ENCODE measurements at regions not wholly inside any gene's neighbourhood (a gene's known extent, or its start where the extent isn't known, plus 50 kb on each side); places are given as distances from the start of the nearest gene placed in this dataset.

DNA sequence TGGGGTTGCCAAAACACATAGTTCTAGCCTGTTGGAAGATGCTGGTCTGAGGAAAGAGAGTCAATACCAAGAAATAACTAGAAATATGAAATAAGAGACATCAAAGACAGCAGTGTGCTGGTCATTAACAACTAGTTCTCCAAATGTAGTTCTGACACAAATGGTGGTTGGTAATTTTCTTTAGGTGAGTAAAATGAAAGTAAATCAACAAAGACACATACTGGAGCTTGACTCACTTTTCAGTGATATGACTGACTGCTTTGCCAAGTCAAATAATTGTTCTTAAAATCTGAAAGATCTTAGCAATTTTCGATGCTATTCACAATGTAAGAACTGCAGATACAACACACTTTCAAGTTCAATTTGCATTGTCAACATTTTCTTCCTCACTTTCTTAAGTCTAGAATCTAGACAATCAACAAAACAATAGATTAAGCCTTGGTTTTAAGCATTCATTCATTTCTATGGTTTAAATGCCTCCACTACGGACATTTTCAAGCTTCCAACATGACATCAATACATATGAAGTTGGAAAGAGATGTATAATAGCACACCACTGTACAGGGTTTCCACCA lies 166.8 kb upstream of the MAP3K1 start:
- Histone ChIP-seq H3K27ac (ENCODE audit: low read length) (no peak overlapping the region), H3K4me3 (ENCODE audit: low read length) (no peak overlapping the region), H2AFZ (ENCODE audit: low read depth, low read length) (no peak overlapping the region), H3K9me2 (ENCODE audit: insufficient read depth, low read length) (no peaks in the 10 kb centered on the region), H3K36me3 (ENCODE audit: insufficient read depth, low read length) (no peaks in the 10 kb centered on the region), H3K27me3 (ENCODE audit: insufficient read depth, low read depth, low read length) (no peaks in the 10 kb centered on the region), H3K4me2 (ENCODE audit: low read length) (no peak overlapping the region), H3K9me3 (ENCODE audit: low read length) (no peaks in the 10 kb centered on the region), H4K20me1 (ENCODE audit: insufficient read depth) (no peaks in the 10 kb centered on the region), H3K9ac (ENCODE audit: low read length) (no peak overlapping the region), H3F3A (ENCODE audit: insufficient read depth, low read length, poor library complexity, severe bottlenecking) (no peaks in the 10 kb centered on the region), H3K79me2 (replicated peaks; ENCODE audit: insufficient read depth, low read length) (no peaks in the 10 kb centered on the region)
- TF ChIP-seq EZH2 (IDR thresholded peaks at IDR 0.05; ENCODE audit: borderline replicate concordance, insufficient read depth, low read length, poor library complexity, severe bottlenecking), result no peak
- TF ChIP-seq RAD21 (conservative IDR thresholded peaks at IDR 0.05), result no peak
- TF ChIP-seq, protein P1, sequence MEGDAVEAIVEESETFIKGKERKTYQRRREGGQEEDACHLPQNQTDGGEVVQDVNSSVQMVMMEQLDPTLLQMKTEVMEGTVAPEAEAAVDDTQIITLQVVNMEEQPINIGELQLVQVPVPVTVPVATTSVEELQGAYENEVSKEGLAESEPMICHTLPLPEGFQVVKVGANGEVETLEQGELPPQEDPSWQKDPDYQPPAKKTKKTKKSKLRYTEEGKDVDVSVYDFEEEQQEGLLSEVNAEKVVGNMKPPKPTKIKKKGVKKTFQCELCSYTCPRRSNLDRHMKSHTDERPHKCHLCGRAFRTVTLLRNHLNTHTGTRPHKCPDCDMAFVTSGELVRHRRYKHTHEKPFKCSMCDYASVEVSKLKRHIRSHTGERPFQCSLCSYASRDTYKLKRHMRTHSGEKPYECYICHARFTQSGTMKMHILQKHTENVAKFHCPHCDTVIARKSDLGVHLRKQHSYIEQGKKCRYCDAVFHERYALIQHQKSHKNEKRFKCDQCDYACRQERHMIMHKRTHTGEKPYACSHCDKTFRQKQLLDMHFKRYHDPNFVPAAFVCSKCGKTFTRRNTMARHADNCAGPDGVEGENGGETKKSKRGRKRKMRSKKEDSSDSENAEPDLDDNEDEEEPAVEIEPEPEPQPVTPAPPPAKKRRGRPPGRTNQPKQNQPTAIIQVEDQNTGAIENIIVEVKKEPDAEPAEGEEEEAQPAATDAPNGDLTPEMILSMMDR (IDR thresholded peaks at IDR 0.05; ENCODE audit: poor library complexity, severe bottlenecking), result no peak
- no peak for TF ChIP-seq SMC3 (conservative IDR thresholded peaks at IDR 0.05; ENCODE audit: poor library complexity)
- no peak for TF ChIP-seq TAF1 (IDR thresholded peaks at IDR 0.05; ENCODE audit: low read depth)
- TF ChIP-seq MXI1 (conservative IDR thresholded peaks at IDR 0.05; ENCODE audit: poor library complexity, severe bottlenecking), result no peak
- TF ChIP-seq EP300 (conservative IDR thresholded peaks at IDR 0.05; ENCODE audit: poor library complexity, severe bottlenecking), result no peak
- TF ChIP-seq, protein P2, sequence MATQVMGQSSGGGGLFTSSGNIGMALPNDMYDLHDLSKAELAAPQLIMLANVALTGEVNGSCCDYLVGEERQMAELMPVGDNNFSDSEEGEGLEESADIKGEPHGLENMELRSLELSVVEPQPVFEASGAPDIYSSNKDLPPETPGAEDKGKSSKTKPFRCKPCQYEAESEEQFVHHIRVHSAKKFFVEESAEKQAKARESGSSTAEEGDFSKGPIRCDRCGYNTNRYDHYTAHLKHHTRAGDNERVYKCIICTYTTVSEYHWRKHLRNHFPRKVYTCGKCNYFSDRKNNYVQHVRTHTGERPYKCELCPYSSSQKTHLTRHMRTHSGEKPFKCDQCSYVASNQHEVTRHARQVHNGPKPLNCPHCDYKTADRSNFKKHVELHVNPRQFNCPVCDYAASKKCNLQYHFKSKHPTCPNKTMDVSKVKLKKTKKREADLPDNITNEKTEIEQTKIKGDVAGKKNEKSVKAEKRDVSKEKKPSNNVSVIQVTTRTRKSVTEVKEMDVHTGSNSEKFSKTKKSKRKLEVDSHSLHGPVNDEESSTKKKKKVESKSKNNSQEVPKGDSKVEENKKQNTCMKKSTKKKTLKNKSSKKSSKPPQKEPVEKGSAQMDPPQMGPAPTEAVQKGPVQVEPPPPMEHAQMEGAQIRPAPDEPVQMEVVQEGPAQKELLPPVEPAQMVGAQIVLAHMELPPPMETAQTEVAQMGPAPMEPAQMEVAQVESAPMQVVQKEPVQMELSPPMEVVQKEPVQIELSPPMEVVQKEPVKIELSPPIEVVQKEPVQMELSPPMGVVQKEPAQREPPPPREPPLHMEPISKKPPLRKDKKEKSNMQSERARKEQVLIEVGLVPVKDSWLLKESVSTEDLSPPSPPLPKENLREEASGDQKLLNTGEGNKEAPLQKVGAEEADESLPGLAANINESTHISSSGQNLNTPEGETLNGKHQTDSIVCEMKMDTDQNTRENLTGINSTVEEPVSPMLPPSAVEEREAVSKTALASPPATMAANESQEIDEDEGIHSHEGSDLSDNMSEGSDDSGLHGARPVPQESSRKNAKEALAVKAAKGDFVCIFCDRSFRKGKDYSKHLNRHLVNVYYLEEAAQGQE (IDR thresholded peaks at IDR 0.05; ENCODE audit: borderline replicate concordance), result no peak
- no peak for TF ChIP-seq POLR2AphosphoS5 (IDR thresholded peaks at IDR 0.05)

DNA sequence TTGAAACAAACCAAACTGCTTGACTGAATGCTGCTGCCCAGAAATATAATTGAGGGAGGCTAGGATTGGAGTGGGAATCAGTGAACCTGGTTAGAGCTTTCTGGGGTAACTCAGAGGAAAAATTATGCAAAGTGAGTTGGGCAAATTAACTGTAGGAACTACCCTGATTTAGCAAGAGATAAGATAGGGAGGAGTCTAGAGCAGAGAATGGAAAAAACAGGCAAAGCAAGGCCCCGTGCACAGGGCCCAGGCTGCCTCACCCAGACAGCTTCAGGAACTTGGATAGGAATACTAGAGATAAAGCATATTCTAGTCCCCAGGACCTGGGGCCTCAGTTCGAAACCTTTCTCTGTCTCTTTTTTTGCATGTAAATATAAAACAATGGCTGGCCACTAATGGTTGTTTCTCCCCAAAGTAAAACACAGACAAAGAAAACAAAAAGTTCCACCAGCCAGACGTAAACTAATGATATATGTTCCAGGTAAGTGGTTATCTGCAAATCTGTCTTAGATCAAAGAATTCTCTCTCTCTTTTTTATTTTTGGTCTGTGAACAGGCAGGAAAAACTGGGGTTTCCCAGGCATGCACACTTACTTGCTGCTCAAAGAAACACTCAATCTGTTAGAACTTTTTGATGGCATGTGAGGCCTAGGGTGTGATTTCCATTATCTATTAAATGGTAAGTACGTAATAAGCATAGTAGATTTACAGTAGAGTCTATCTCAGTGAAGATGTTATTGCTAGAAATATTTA lies 168.1 kb upstream of the MAP3K1 start:
- Histone ChIP-seq H3K4me3 (ENCODE audit: low read length) (no peak overlapping the region), H3K9me2 (ENCODE audit: insufficient read depth, low read length) (no peaks in the 10 kb centered on the region), H3F3A (ENCODE audit: insufficient read depth, low read length, poor library complexity, severe bottlenecking) (no peaks in the 10 kb centered on the region), H2AFZ (ENCODE audit: low read depth, low read length) (no peak overlapping the region), H3K9ac (ENCODE audit: low read length) (no peak overlapping the region), H3K27me3 (ENCODE audit: insufficient read depth, low read depth, low read length) (no peaks in the 10 kb centered on the region), H3K36me3 (ENCODE audit: insufficient read depth, low read length) (no peaks in the 10 kb centered on the region), H3K4me2 (ENCODE audit: low read length) (no peak overlapping the region), H3K9me3 (ENCODE audit: low read length) (no peaks in the 10 kb centered on the region), H3K79me2 (replicated peaks; ENCODE audit: insufficient read depth, low read length) (no peaks in the 10 kb centered on the region), H3K27ac (ENCODE audit: low read length) (no peak overlapping the region), H4K20me1 (ENCODE audit: insufficient read depth) (no peaks in the 10 kb centered on the region)
- TF ChIP-seq SMC3 (conservative IDR thresholded peaks at IDR 0.05; ENCODE audit: poor library complexity) (no peak), RAD21 (conservative IDR thresholded peaks at IDR 0.05) (no peak), TAF1 (IDR thresholded peaks at IDR 0.05; ENCODE audit: low read depth) (no peak), POLR2AphosphoS5 (IDR thresholded peaks at IDR 0.05) (no peak), MXI1 (conservative IDR thresholded peaks at IDR 0.05; ENCODE audit: poor library complexity, severe bottlenecking) (no peak), EP300 (conservative IDR thresholded peaks at IDR 0.05; ENCODE audit: poor library complexity, severe bottlenecking) (no peak), EZH2 (IDR thresholded peaks at IDR 0.05; ENCODE audit: borderline replicate concordance, insufficient read depth, low read length, poor library complexity, severe bottlenecking) (no peak)
- TF ChIP-seq, protein P2 (IDR thresholded peaks at IDR 0.05; ENCODE audit: borderline replicate concordance), result no peak
- TF ChIP-seq, protein P1 (IDR thresholded peaks at IDR 0.05; ENCODE audit: poor library complexity, severe bottlenecking), result no peak
